Globus pallidus (tissue), 1 donor: ENCODE measurements at regions not wholly inside any gene's neighbourhood (a gene's known extent, or its start where the extent isn't known, plus 50 kb on each side); places are given as distances from the start of the nearest gene placed in this dataset.
"Not testable (repeated sequence)": the region's sequence is repeated elsewhere in the genome, so short reads cannot be mapped to it uniquely, and the experiment has no call there.

Experiments
- DNase-seq: peaks from one replicate; pipeline ENCODE4 v3.0.0-alpha.2; 2015; ENCODE audit warnings: low spot score

GRCh38 chr7:83732305-83732704 is 83.4 kb upstream of the SEMA3E start:
- DNase-seq, result no peak

GRCh38 chr7:83731154-83731553 is 82.2 kb upstream of the SEMA3E start:
- DNase-seq, result no peak

GRCh38 chr7:83716923-83717322 is 68.0 kb upstream of the SEMA3E start:
- DNase-seq, result not testable (repeated sequence)

GRCh38 chr7:83708531-83708930 is 59.6 kb upstream of the SEMA3E start:
- DNase-seq, result no peak

- no peak for DNase-seq
Measured at GRCh38 chr7:83704564-83704963, 55.6 kb upstream of the SEMA3E start.

GRCh38 chr7:83702446-83702845 is 53.5 kb upstream of the SEMA3E start:
- no peak for DNase-seq

- DNase-seq, result no peak
Measured at GRCh38 chr7:83701736-83702135, 52.8 kb upstream of the SEMA3E start.
